K562 (cell line): ENCODE measurements at regions not wholly inside any gene's neighbourhood (a gene's known extent, or its start where the extent isn't known, plus 50 kb on each side); places are given as distances from the start of the nearest gene placed in this dataset.

Source experiments
- ATAC-seq: fragments of 200-7000 bp; cut with Tn5 transposase; 3 replicates; pipeline ENCODE4 v1.9.1; 2020; ENCODE audit warnings: moderate library complexity
- BruUV-seq: library from RNA; stranded (reverse); fragments of 400-500 nt; replicated peaks from 2 replicates; lab custom pipeline; 2021; lab: Mats Ljungman, UMichigan
- CTCF ChIA-PET: fragments of 300-600 bp; formaldehyde crosslinking; extraction: SDS; loops from one replicate; lab custom pipeline; 2021; ENCODE audit warnings: low intra/inter-chr PET ratio; lab: Yijun Ruan, JAX
- POLR2A ChIA-PET: fragments of 300-600, 350-650 bp; sonication (Branson Sonifier 250); formaldehyde crosslinking; extraction: SDS; loops from one replicate; lab custom pipeline; 2021; ENCODE audit warnings: antibody characterized with exemption, inconsistent platforms; lab: Yijun Ruan, JAX
- DNase-seq, 4 experiments: peaks; one replicate each; pipeline versions ENCODE4 v3.0.0 to v3.0.0-alpha.2; 2011 to 2018; ENCODE audit warnings: low spot score in 3 of 4, mixed read lengths in 3 of 4; ENCODE audit errors: extremely low read depth in 1 of 4
- FAIRE-seq: peaks from 2 replicates; lab custom pipeline; 2011; peaks lifted over from hg19 to GRCh38; lab: Jason Lieb, UNC
- H2AFZ ChIP-seq: 2 replicates; pipeline ENCODE4 v1.6.0; 2011; ENCODE audit warnings: low read depth, low read length, control low read depth, inconsistent platforms
- H3K27ac ChIP-seq: fragments of 200-600 bp; 3 replicates; pipeline ENCODE4 v1.8.0; 2011; ENCODE audit warnings: low read depth, mild to moderate bottlenecking, control low read depth, inconsistent platforms, low read length, moderate library complexity, mixed read lengths; ENCODE audit errors: extremely low read depth
- H3K27me3 ChIP-seq, 2 experiments: fragments of 300-600 bp in 1 of 2; 2 replicates in 1 of 2; 3 replicates in 1 of 2; pipeline versions ENCODE4 v1.6.0 to v1.8.0; 2011; ENCODE audit warnings: inconsistent platforms in 2 of 2, low read length in 2 of 2, mild to moderate bottlenecking in 1 of 2, mixed read lengths in 1 of 2, moderate library complexity in 1 of 2; ENCODE audit not compliant: control insufficient read depth in 2 of 2, insufficient read depth in 2 of 2
- H3K36me3 ChIP-seq: fragments of 300-600 bp; 3 replicates; pipeline ENCODE4 v1.8.0; 2011; ENCODE audit warnings: mild to moderate bottlenecking, low read length, inconsistent platforms; ENCODE audit not compliant: control insufficient read depth, insufficient read depth
- H3K4me1 ChIP-seq, 2 experiments: fragments of 200-600 bp in 1 of 2; replicated peaks in 1 of 2; 2 replicates in 1 of 2; 3 replicates in 1 of 2; pipeline versions ENCODE4 v1.5.1 to v1.8.0; 2011; ENCODE audit warnings: inconsistent platforms in 2 of 2, low read length in 2 of 2, mild to moderate bottlenecking in 1 of 2, mixed read lengths in 1 of 2, moderate library complexity in 1 of 2; ENCODE audit not compliant: control insufficient read depth in 2 of 2, insufficient read depth in 2 of 2
- H3K4me2 ChIP-seq: 2 replicates; pipeline ENCODE4 v1.6.1; 2011; ENCODE audit warnings: low read length, control low read depth, inconsistent platforms, mixed read lengths; ENCODE audit not compliant: insufficient read depth
- H3K4me3 ChIP-seq: fragments of 200-600 bp; sonication (generic), shearing (Covaris generic); 2 replicates; pipeline ENCODE4 v1.5.1; 2016; ENCODE audit warnings: control low read depth, inconsistent platforms
- H3K79me2 ChIP-seq: fragments of 200-600 bp; 3 replicates; pipeline ENCODE4 v1.8.0; 2011; ENCODE audit warnings: low read length, inconsistent platforms; ENCODE audit not compliant: control insufficient read depth, insufficient read depth
- H3K9ac ChIP-seq, 2 experiments: 2 replicates each; pipeline versions ENCODE4 v1.6.0 to v1.6.1; 2011; ENCODE audit warnings: low read depth in 2 of 2, low read length in 2 of 2, control low read depth in 1 of 2, inconsistent platforms in 1 of 2, mild to moderate bottlenecking in 1 of 2, mixed read lengths in 1 of 2; ENCODE audit not compliant: insufficient read depth in 1 of 2
- H3K9me1 ChIP-seq: one replicate; pipeline ENCODE4 v1.6.0; 2011; ENCODE audit warnings: inconsistent platforms, mild to moderate bottlenecking, low read length, moderate library complexity; ENCODE audit not compliant: control insufficient read depth, insufficient read depth
- H3K9me3 ChIP-seq: replicated peaks from 2 replicates; pipeline ENCODE4 v1.5.1; 2011; ENCODE audit warnings: low read depth, low read length, inconsistent platforms; ENCODE audit not compliant: control insufficient read depth, insufficient read depth
- H4K20me1 ChIP-seq: replicated peaks from 2 replicates; pipeline ENCODE4 v1.6.1; 2011; ENCODE audit warnings: low read length, inconsistent platforms, mixed read lengths; ENCODE audit not compliant: control insufficient read depth, insufficient read depth
- FOXK1 ChIP-seq: sonication (generic); formaldehyde crosslinking; IDR thresholded peaks from 2 replicates; pipeline ENCODE4 v1.8.0; 2022; ENCODE audit warnings: missing genetic modification reagents, mild to moderate bottlenecking, borderline replicate concordance
- TEAD1 ChIP-seq, 2 experiments: fragments of 450-650 bp in 1 of 2; sonication (generic) in 1 of 2; formaldehyde crosslinking; IDR thresholded peaks; 2 replicates each; pipeline versions ENCODE4 v1.4.0 to v1.8.0; 2020 to 2022; ENCODE audit warnings: mild to moderate bottlenecking in 2 of 2, missing genetic modification reagents in 1 of 2
- whole genome bisulfite sequencing: fragments of 100-300 bp; shearing (Covaris generic); methylation state at CpG from one replicate; pipeline ENCODE4 v1.1.6; 2016; ENCODE audit warnings: low coverage, mixed read lengths; ENCODE audit not compliant: insufficient coverage; ENCODE audit errors: missing lambda C conversion rate; 5-methylcytosine and 5-hydroxymethylcytosine counted together
- in situ Hi-C: fragments of 300-500 bp; cut with MboI; formaldehyde crosslinking; loops from 4 replicates; pipeline ENCODE4 v1.15.0; 2018; ENCODE audit warnings: inconsistent platforms, mixed read lengths
- intact Hi-C: fragments of 100-400 bp; cut with micrococcal nuclease; formaldehyde crosslinking; loops from 2 replicates; pipeline ENCODE4 v1.14.2; 2022
- TF ChIP-seq, protein P1 (sequence below): fragments of 250-450 bp; sonication (Bioruptor Pico); IDR thresholded peaks from 2 replicates; pipeline ENCODE4 v1.8.0; 2022; ENCODE audit warnings: moderate library complexity, mild to moderate bottlenecking, inconsistent platforms

DNA sequence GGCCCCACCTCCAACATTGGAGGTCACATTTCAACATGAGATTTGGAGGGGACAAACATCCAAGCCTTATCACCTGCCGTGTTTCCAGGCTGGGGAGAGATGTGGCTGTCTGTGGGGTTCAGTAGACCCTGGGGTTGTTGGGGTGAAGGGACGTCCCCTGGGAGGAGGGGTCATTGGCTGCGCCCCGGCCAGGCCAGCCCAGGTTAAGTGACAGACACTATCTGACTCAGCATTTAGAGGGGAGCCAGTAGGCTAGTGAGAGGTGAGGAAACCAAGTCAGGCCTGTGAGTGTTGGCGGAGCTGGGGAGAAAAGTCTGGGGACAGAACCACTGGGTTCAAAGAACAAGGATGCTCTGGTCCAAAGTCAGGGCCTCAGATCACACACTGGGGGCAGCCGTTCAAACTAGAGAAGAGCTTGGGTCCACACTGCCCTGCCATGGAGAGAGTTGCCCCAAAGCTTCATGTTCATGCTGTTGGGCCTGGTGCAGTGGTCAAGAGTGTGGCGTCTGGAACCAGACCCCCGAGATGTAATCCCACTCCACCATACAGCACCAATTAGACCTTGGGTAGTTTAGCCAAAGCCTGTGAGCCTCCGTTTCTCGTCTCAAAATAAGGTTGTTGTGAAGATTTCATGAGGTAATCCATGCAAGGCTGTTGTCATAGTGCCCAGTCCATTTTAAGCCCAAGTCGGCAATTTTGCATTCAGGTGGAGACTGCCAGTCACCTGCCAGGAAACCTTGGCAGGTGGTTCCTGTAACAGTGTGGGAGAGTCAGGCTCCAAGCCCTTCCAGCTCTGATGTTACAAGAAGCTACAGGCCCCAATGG lies 1289.6 kb downstream of the TBC1D22A start:
- no peak overlapping the region for H3K4me2 ChIP-seq
- H3K27ac ChIP-seq, result no peak overlapping the region
- no peaks in the 10 kb centered on the region for H3K36me3 ChIP-seq
- no peak overlapping the region for H3K4me3 ChIP-seq
- POLR2A ChIA-PET, result interaction anchor here (0.6 kb wide), 2 partner anchors 197 to 616 kb away, joined by 3 to 4 read pairs; no protein-coding TSS in a partner anchor
- in situ Hi-C loops, result no loop called here
- H3K9me1 ChIP-seq, result no peaks in the 10 kb centered on the region
- no peak overlapping the region for H3K9ac ChIP-seq
- CTCF ChIA-PET, result no interaction called here
- FAIRE-seq, result no peak
- no peaks in the 10 kb centered on the region for H3K4me1 ChIP-seq
- intact Hi-C loops, result no loop called here
- no peak for TF ChIP-seq FOXK1
- TF ChIP-seq TEAD1 (CRISPR knock-in tag; IDR thresholded peaks at IDR 0.05), result no peak
- no peak for DNase-seq
- BruUV-seq, result no TSS peak
- no peaks in the 10 kb centered on the region for H3K9me3 ChIP-seq
- under 1% methylated on average over 10 of the region's 11 CpGs for WGBS
- no peaks in the 10 kb centered on the region for H3K79me2 ChIP-seq
- no peaks in the 10 kb centered on the region for H4K20me1 ChIP-seq
- H2AFZ ChIP-seq, result no peak overlapping the region
- no peak for ATAC-seq
- no peaks in the 10 kb centered on the region; a peak in 1 of 5 replicates for H3K27me3 ChIP-seq

DNA sequence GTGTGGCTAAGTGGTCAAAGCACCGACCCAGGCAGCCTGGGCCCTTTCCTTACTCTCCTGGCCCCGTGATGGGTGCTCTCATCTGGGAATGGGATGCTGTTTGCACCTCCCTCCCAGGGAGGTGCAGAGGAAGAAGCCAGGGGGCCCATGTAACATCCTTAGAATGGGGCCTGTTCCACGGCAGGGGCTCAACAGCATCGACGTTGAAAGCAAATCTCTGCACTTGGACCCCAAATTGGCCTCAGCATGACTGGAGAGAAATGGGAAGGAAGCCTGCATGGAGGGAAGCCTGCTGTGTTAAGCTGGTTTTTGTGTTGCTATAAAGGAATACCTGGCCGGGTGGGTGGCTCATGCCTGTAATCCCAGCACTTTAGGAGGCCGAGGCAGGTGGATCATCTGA lies 1288.4 kb downstream of the TBC1D22A start:
- ChIA-PET CTCF (no interaction called here), POLR2A (no interaction called here)
- BruUV-seq, result no TSS peak
- Histone ChIP-seq H3K9me1 (no peaks in the 10 kb centered on the region), H3K4me3 (no peak overlapping the region), H3K27me3 (no peaks in the 10 kb centered on the region), H3K27ac (no peak overlapping the region), H3K4me1 (no peaks in the 10 kb centered on the region), H3K9me3 (no peaks in the 10 kb centered on the region), H3K36me3 (no peaks in the 10 kb centered on the region), H2AFZ (no peak overlapping the region), H3K9ac (no peak overlapping the region), H4K20me1 (no peaks in the 10 kb centered on the region), H3K4me2 (no peak overlapping the region), H3K79me2 (no peaks in the 10 kb centered on the region)
- in situ Hi-C loops, result no loop called here
- no peak for DNase-seq
- no peak for FAIRE-seq
- intact Hi-C loops, result no loop called here
- 2% methylated on average over 7 of the region's 7 CpGs for WGBS
- no peak for ATAC-seq
- TF ChIP-seq, protein P1, sequence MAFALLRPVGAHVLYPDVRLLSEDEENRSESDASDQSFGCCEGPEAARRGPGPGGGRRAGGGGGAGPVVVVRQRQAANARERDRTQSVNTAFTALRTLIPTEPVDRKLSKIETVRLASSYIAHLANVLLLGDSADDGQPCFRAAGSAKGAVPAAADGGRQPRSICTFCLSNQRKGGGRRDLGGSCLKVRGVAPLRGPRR (CRISPR knock-in tag), result no peak
